WTC11 (cell line): ENCODE measurements at regions not wholly inside any gene's neighbourhood (a gene's known extent, or its start where the extent isn't known, plus 50 kb on each side); places are given as distances from the start of the nearest gene placed in this dataset.
"Not testable (repeated sequence)": the region's sequence is repeated elsewhere in the genome, so short reads cannot be mapped to it uniquely, and the experiment has no call there.

ENCODE experiments used
- ATAC-seq: fragments of 200-7000 bp; cut with Tn5 transposase; 2 replicates; pipeline ENCODE4 v1.10.0; 2021; ENCODE audit warnings: mild to moderate bottlenecking, moderate library complexity
- CTCF ChIA-PET: fragments of 300-600 bp; sonication (Branson Sonifier 250); formaldehyde crosslinking; loops from one replicate; lab custom pipeline; 2021; ENCODE audit warnings: antibody characterized with exemption; lab: Charles Lee
- POLR2A ChIA-PET: fragments of 350-600 bp; sonication (Branson Sonifier 250); formaldehyde crosslinking; loops from one replicate; lab custom pipeline; 2021; ENCODE audit warnings: antibody characterized with exemption; lab: Charles Lee
- DNase-seq: peaks from one replicate; pipeline ENCODE4 v3.0.0; 2021; ENCODE audit warnings: low spot score
- H3K27ac Mint-ChIP-seq: 2 replicates; pipeline ENCODE4 v1.8.0; 2021; ENCODE audit warnings: mixed read lengths
- H3K27me3 Mint-ChIP-seq: 2 replicates; pipeline ENCODE4 v1.8.0; 2021; ENCODE audit warnings: low read depth, mild to moderate bottlenecking, moderate library complexity, mixed read lengths
- H3K36me3 Mint-ChIP-seq: 2 replicates; pipeline ENCODE4 v1.8.0; 2021; ENCODE audit warnings: mixed read lengths
- H3K4me1 Mint-ChIP-seq: 2 replicates; pipeline ENCODE4 v1.8.0; 2022; ENCODE audit warnings: mixed read lengths
- H3K4me3 Mint-ChIP-seq: 2 replicates; pipeline ENCODE4 v1.8.0; 2021; ENCODE audit warnings: mild to moderate bottlenecking, moderate library complexity, mixed read lengths
- H3K9me3 Mint-ChIP-seq: 2 replicates; pipeline ENCODE4 v1.8.0; 2021; ENCODE audit warnings: mixed read lengths
- CREM ChIP-seq: sonication (generic); formaldehyde crosslinking; IDR thresholded peaks from 2 replicates; pipeline ENCODE4 v1.8.1; 2022; ENCODE audit warnings: mild to moderate bottlenecking, missing genetic modification reagents, moderate library complexity
- ELF4 ChIP-seq: sonication (generic); formaldehyde crosslinking; IDR thresholded peaks from 2 replicates; pipeline ENCODE4 v1.8.1; 2022; ENCODE audit warnings: low read depth, mild to moderate bottlenecking, moderate library complexity, missing genetic modification reagents
- EMX1 ChIP-seq: fragments of 250-450 bp; sonication (Bioruptor Pico); IDR thresholded peaks from 2 replicates; pipeline ENCODE4 v1.8.0; 2021; ENCODE audit warnings: mild to moderate bottlenecking
- FOXK1 ChIP-seq: sonication (generic); formaldehyde crosslinking; IDR thresholded peaks from 2 replicates; pipeline ENCODE4 v1.8.0; 2022; ENCODE audit warnings: mild to moderate bottlenecking, moderate library complexity, missing genetic modification reagents
- GABPB1 ChIP-seq: sonication (generic); formaldehyde crosslinking; IDR thresholded peaks from 2 replicates; pipeline ENCODE4 v1.8.1; 2023; ENCODE audit warnings: mild to moderate bottlenecking, missing genetic modification reagents
- IRF2 ChIP-seq: sonication (generic); formaldehyde crosslinking; IDR thresholded peaks from 2 replicates; pipeline ENCODE4 v1.8.0; 2022; ENCODE audit warnings: low read depth, missing genetic modification reagents, borderline replicate concordance
- JAZF1 ChIP-seq: fragments of 250-450 bp; sonication (Bioruptor Pico); IDR thresholded peaks from 2 replicates; pipeline ENCODE4 v1.9.0; 2021; ENCODE audit warnings: moderate library complexity, mild to moderate bottlenecking, inconsistent platforms
- RELA ChIP-seq: sonication (generic); formaldehyde crosslinking; IDR thresholded peaks from 2 replicates; pipeline ENCODE4 v1.8.1; 2022; ENCODE audit warnings: missing genetic modification reagents, mild to moderate bottlenecking, borderline replicate concordance
- SP1 ChIP-seq: sonication (generic); formaldehyde crosslinking; conservative IDR thresholded peaks from 2 replicates; pipeline ENCODE4 v1.8.1; 2022; ENCODE audit warnings: missing genetic modification reagents
- TP53 ChIP-seq: sonication (generic); formaldehyde crosslinking; IDR thresholded peaks from 2 replicates; pipeline ENCODE4 v1.8.1; 2023; ENCODE audit warnings: mild to moderate bottlenecking, missing genetic modification reagents
- ZNF121 ChIP-seq: sonication (generic); formaldehyde crosslinking; IDR thresholded peaks from 2 replicates; pipeline ENCODE4 v1.8.0; 2023; ENCODE audit warnings: missing genetic modification reagents
- ZNF232 ChIP-seq: sonication (generic); formaldehyde crosslinking; IDR thresholded peaks from 2 replicates; pipeline ENCODE4 v1.8.0; 2022; ENCODE audit warnings: mild to moderate bottlenecking, missing genetic modification reagents
- TF ChIP-seq, protein P1 (sequence below): sonication (generic); formaldehyde crosslinking; IDR thresholded peaks from 2 replicates; pipeline ENCODE4 v1.8.1; 2023; ENCODE audit warnings: mild to moderate bottlenecking, missing genetic modification reagents, moderate library complexity
- TF ChIP-seq, protein P2 (sequence below): sonication (generic); formaldehyde crosslinking; IDR thresholded peaks from 2 replicates; pipeline ENCODE4 v1.8.0; 2022; ENCODE audit warnings: mild to moderate bottlenecking, missing genetic modification reagents
- TF ChIP-seq, protein P3 (sequence below): sonication (generic); formaldehyde crosslinking; IDR thresholded peaks from 2 replicates; pipeline ENCODE4 v1.8.1; 2023; ENCODE audit warnings: mild to moderate bottlenecking, missing genetic modification reagents
- TF ChIP-seq, protein P4 (sequence below): sonication (generic); formaldehyde crosslinking; conservative IDR thresholded peaks from 2 replicates; pipeline ENCODE4 v1.8.1; 2023; ENCODE audit warnings: mild to moderate bottlenecking, low read depth, missing genetic modification reagents, moderate library complexity
- TF ChIP-seq, protein P5 (sequence below): sonication (generic); formaldehyde crosslinking; IDR thresholded peaks from 2 replicates; pipeline ENCODE4 v1.8.1; 2022; ENCODE audit warnings: mild to moderate bottlenecking, missing genetic modification reagents, moderate library complexity, borderline replicate concordance
- TF ChIP-seq, protein P6 (sequence below): sonication (generic); formaldehyde crosslinking; IDR thresholded peaks from 2 replicates; pipeline ENCODE4 v1.8.0; 2023; ENCODE audit warnings: mild to moderate bottlenecking, missing genetic modification reagents
- TF ChIP-seq, protein P7 (sequence below): fragments of 250-450 bp; sonication (Bioruptor Pico); IDR thresholded peaks from 2 replicates; pipeline ENCODE4 v1.8.0; 2021; ENCODE audit warnings: mild to moderate bottlenecking
- TF ChIP-seq, protein P8 (sequence below): sonication (generic); formaldehyde crosslinking; IDR thresholded peaks from 2 replicates; pipeline ENCODE4 v1.8.0; 2022; ENCODE audit warnings: mild to moderate bottlenecking, missing genetic modification reagents

DNA sequence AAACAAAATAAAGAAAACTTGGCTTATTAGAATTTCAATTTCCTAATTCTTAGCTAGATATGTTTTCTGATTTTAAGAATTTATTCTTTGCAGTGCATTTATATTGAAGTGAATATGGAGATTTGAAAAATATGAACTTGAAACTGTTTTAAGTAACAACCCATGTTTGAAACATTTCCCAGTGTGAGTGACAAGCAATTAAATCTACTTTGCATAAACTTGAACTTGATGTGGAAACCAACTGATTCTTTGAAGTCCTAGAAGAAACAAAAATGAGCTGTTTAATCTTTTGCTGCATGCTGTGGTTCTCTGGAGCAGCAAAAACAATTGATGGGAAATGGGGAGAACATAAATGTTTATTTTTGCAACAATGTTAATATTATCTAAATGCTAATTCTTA lies 430.2 kb downstream of the ARL4A start:
- Mint-ChIP-seq H3K4me3 (no peak overlapping the region), H3K4me1 (peaks cover 18% of the 10 kb centered on the region), H3K36me3 (no peaks in the 10 kb centered on the region; the same call in 1 of the 2 replicates), H3K9me3 (peaks cover 18% of the 10 kb centered on the region), H3K27me3 (no peaks in the 10 kb centered on the region), H3K27ac (no peak overlapping the region)
- ChIA-PET POLR2A (interaction anchor here (1.0 kb wide), 1 partner anchor 9 kb away, joined by 3 read pairs; no protein-coding TSS in a partner anchor), CTCF (interaction anchor here (0.7 to 5.4 kb wide), 4 partner anchors 11 to 443 kb away, joined by 3 to 77 read pairs (median 4); partner anchors contain the start of gene ARL4A)
- DNase-seq (no peak), ATAC-seq (no peak)
- TF ChIP-seq GABPB1 (CRISPR knock-in tag): no peak
- TF ChIP-seq, protein P1, sequence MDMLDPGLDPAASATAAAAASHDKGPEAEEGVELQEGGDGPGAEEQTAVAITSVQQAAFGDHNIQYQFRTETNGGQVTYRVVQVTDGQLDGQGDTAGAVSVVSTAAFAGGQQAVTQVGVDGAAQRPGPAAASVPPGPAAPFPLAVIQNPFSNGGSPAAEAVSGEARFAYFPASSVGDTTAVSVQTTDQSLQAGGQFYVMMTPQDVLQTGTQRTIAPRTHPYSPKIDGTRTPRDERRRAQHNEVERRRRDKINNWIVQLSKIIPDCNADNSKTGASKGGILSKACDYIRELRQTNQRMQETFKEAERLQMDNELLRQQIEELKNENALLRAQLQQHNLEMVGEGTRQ (CRISPR knock-in tag): no peak
- no peak for TF ChIP-seq TP53 (CRISPR knock-in tag)
- no peak for TF ChIP-seq FOXK1 (CRISPR knock-in tag)
- TF ChIP-seq, protein P2, sequence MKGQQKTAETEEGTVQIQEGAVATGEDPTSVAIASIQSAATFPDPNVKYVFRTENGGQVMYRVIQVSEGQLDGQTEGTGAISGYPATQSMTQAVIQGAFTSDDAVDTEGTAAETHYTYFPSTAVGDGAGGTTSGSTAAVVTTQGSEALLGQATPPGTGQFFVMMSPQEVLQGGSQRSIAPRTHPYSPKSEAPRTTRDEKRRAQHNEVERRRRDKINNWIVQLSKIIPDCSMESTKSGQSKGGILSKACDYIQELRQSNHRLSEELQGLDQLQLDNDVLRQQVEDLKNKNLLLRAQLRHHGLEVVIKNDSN: no peak
- TF ChIP-seq, protein P3, sequence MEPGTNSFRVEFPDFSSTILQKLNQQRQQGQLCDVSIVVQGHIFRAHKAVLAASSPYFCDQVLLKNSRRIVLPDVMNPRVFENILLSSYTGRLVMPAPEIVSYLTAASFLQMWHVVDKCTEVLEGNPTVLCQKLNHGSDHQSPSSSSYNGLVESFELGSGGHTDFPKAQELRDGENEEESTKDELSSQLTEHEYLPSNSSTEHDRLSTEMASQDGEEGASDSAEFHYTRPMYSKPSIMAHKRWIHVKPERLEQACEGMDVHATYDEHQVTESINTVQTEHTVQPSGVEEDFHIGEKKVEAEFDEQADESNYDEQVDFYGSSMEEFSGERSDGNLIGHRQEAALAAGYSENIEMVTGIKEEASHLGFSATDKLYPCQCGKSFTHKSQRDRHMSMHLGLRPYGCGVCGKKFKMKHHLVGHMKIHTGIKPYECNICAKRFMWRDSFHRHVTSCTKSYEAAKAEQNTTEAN (CRISPR knock-in tag): no peak
- no peak for TF ChIP-seq ZNF232 (CRISPR knock-in tag)
- TF ChIP-seq, protein P4, sequence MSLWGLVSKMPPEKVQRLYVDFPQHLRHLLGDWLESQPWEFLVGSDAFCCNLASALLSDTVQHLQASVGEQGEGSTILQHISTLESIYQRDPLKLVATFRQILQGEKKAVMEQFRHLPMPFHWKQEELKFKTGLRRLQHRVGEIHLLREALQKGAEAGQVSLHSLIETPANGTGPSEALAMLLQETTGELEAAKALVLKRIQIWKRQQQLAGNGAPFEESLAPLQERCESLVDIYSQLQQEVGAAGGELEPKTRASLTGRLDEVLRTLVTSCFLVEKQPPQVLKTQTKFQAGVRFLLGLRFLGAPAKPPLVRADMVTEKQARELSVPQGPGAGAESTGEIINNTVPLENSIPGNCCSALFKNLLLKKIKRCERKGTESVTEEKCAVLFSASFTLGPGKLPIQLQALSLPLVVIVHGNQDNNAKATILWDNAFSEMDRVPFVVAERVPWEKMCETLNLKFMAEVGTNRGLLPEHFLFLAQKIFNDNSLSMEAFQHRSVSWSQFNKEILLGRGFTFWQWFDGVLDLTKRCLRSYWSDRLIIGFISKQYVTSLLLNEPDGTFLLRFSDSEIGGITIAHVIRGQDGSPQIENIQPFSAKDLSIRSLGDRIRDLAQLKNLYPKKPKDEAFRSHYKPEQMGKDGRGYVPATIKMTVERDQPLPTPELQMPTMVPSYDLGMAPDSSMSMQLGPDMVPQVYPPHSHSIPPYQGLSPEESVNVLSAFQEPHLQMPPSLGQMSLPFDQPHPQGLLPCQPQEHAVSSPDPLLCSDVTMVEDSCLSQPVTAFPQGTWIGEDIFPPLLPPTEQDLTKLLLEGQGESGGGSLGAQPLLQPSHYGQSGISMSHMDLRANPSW: no peak
- TF ChIP-seq, protein P5, sequence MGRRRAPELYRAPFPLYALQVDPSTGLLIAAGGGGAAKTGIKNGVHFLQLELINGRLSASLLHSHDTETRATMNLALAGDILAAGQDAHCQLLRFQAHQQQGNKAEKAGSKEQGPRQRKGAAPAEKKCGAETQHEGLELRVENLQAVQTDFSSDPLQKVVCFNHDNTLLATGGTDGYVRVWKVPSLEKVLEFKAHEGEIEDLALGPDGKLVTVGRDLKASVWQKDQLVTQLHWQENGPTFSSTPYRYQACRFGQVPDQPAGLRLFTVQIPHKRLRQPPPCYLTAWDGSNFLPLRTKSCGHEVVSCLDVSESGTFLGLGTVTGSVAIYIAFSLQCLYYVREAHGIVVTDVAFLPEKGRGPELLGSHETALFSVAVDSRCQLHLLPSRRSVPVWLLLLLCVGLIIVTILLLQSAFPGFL (CRISPR knock-in tag): no peak
- no peak for TF ChIP-seq JAZF1 (CRISPR knock-in tag)
- no peak for TF ChIP-seq EMX1 (CRISPR knock-in tag)
- TF ChIP-seq, protein P6, sequence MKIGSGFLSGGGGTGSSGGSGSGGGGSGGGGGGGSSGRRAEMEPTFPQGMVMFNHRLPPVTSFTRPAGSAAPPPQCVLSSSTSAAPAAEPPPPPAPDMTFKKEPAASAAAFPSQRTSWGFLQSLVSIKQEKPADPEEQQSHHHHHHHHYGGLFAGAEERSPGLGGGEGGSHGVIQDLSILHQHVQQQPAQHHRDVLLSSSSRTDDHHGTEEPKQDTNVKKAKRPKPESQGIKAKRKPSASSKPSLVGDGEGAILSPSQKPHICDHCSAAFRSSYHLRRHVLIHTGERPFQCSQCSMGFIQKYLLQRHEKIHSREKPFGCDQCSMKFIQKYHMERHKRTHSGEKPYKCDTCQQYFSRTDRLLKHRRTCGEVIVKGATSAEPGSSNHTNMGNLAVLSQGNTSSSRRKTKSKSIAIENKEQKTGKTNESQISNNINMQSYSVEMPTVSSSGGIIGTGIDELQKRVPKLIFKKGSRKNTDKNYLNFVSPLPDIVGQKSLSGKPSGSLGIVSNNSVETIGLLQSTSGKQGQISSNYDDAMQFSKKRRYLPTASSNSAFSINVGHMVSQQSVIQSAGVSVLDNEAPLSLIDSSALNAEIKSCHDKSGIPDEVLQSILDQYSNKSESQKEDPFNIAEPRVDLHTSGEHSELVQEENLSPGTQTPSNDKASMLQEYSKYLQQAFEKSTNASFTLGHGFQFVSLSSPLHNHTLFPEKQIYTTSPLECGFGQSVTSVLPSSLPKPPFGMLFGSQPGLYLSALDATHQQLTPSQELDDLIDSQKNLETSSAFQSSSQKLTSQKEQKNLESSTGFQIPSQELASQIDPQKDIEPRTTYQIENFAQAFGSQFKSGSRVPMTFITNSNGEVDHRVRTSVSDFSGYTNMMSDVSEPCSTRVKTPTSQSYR (CRISPR knock-in tag): no peak
- TF ChIP-seq ZNF121: no peak
- TF ChIP-seq IRF2 (CRISPR knock-in tag): no peak
- no peak for TF ChIP-seq CREM (CRISPR knock-in tag)
- no peak for TF ChIP-seq SP1 (CRISPR knock-in tag)
- no peak for TF ChIP-seq ELF4 (CRISPR knock-in tag)
- TF ChIP-seq, protein P7, sequence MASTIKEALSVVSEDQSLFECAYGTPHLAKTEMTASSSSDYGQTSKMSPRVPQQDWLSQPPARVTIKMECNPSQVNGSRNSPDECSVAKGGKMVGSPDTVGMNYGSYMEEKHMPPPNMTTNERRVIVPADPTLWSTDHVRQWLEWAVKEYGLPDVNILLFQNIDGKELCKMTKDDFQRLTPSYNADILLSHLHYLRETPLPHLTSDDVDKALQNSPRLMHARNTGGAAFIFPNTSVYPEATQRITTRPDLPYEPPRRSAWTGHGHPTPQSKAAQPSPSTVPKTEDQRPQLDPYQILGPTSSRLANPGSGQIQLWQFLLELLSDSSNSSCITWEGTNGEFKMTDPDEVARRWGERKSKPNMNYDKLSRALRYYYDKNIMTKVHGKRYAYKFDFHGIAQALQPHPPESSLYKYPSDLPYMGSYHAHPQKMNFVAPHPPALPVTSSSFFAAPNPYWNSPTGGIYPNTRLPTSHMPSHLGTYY (CRISPR knock-in tag): no peak
- TF ChIP-seq, protein P8, sequence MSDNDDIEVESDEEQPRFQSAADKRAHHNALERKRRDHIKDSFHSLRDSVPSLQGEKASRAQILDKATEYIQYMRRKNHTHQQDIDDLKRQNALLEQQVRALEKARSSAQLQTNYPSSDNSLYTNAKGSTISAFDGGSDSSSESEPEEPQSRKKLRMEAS (CRISPR knock-in tag): no peak
- TF ChIP-seq RELA (CRISPR knock-in tag): no peak

DNA sequence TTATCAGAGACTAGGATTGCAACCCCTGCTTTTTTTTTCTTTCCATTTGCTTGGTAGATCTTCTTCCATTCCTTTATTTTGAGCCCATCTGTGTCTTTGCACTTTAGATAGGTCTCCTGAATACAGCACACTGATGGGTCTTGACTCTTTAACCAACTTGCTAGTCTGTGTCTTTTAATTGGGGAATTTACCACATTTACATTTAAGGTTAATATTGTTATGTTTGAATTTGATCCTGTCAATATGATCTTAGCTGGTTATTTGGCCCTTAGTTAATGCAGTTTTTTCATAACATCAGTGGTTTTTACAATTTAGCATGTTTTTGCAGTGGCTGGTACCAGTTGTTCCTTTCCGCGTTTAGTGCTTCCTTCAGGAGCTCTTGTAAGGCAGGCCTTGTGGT lies 437.2 kb downstream of the ARL4A start:
- ATAC-seq, H3K4me3 Mint-ChIP-seq, H3K27ac Mint-ChIP-seq, DNase-seq, H3K4me1 Mint-ChIP-seq, CTCF ChIA-PET, H3K27me3 Mint-ChIP-seq, POLR2A ChIA-PET: not testable (repeated sequence)
- Mint-ChIP-seq H3K36me3 (peaks cover 12% of the 10 kb centered on the region), H3K9me3 (peaks cover 36% of the 10 kb centered on the region)
